PC-3 (cell line): ENCODE measurements at regions not wholly inside any gene's neighbourhood (a gene's known extent, or its start where the extent isn't known, plus 50 kb on each side); places are given as distances from the start of the nearest gene placed in this dataset.

Experiments used
- ATAC-seq: fragments of 200-7000 bp; cut with Tn5 transposase; 2 replicates; pipeline ENCODE4 v1.9.1; 2020; ENCODE audit warnings: mild to moderate bottlenecking, moderate library complexity
- BruUV-seq: library from RNA; stranded (reverse); fragments of 400-500 nt; replicated peaks from 2 replicates; lab custom pipeline; 2021; lab: Mats Ljungman, UMichigan
- CTCF ChIA-PET: fragments of 300-600 bp; sonication (Branson Sonifier 250); formaldehyde crosslinking; loops from one replicate; lab custom pipeline; 2022; ENCODE audit warnings: antibody characterized with exemption; lab: Charles Lee
- POLR2A ChIA-PET: fragments of 300-600 bp; sonication (Branson Sonifier 250); formaldehyde crosslinking; loops from one replicate; lab custom pipeline; 2022; ENCODE audit warnings: antibody characterized with exemption; ENCODE audit not compliant: unreplicated experiment; lab: Charles Lee
- DNase-seq: peaks from one replicate; pipeline ENCODE4 v3.0.0-alpha.2; 2015
- H2AFZ ChIP-seq: fragments of 300-600 bp; sonication (generic); 2 replicates; pipeline ENCODE4 v1.6.0; 2016; ENCODE audit warnings: antibody characterized with exemption, low read length
- H3F3A ChIP-seq: fragments of 300-600 bp; sonication (generic); one replicate; pipeline ENCODE4 v1.6.0; 2017; ENCODE audit warnings: antibody characterized with exemption, low read length, control low read depth, mild to moderate bottlenecking; ENCODE audit not compliant: unreplicated experiment
- H3K27ac ChIP-seq: fragments of 300-600 bp; sonication (generic); 2 replicates; pipeline ENCODE4 v1.5.1; 2016; ENCODE audit warnings: mild to moderate bottlenecking, low read length
- H3K27me3 ChIP-seq: fragments of 300-600 bp; sonication (generic); 2 replicates; pipeline ENCODE4 v1.6.1; 2016; ENCODE audit warnings: low read length, mixed read lengths
- H3K36me3 ChIP-seq: fragments of 300-600 bp; sonication (generic); 2 replicates; pipeline ENCODE4 v1.6.1; 2016; ENCODE audit warnings: low read depth, mixed run types, low read length, mixed read lengths
- H3K4me1 ChIP-seq: fragments of 300-600 bp; sonication (generic); 2 replicates; pipeline ENCODE4 v1.5.1; 2016; ENCODE audit warnings: low read length; ENCODE audit not compliant: insufficient read depth
- H3K4me2 ChIP-seq: fragments of 300-600 bp; sonication (generic); 2 replicates; pipeline ENCODE4 v1.6.0; 2016; ENCODE audit warnings: low read length
- H3K4me3 ChIP-seq: fragments of 300-600 bp; sonication (generic); 2 replicates; pipeline ENCODE4 v1.5.1; 2016; ENCODE audit warnings: mild to moderate bottlenecking, low read length, mixed read lengths
- H3K79me2 ChIP-seq: fragments of 300-600 bp; sonication (generic); 2 replicates; pipeline ENCODE4 v1.6.1; 2017; ENCODE audit warnings: low read length, mixed read lengths
- H3K9ac ChIP-seq: fragments of 300-600 bp; sonication (generic); 2 replicates; pipeline ENCODE4 v1.6.0; 2016; ENCODE audit warnings: mild to moderate bottlenecking, low read length
- H3K9me2 ChIP-seq: fragments of 300-600 bp; sonication (generic); replicated peaks from 2 replicates; pipeline ENCODE4 v1.6.1; 2016; ENCODE audit warnings: mixed run types, low read length, mixed read lengths
- H3K9me3 ChIP-seq: fragments of 300-600 bp; sonication (generic); 2 replicates; pipeline ENCODE4 v1.6.1; 2016; ENCODE audit warnings: low read length, mixed read lengths
- H4K20me1 ChIP-seq: fragments of 300-600 bp; sonication (generic); 2 replicates; pipeline ENCODE4 v1.6.1; 2016; ENCODE audit warnings: low read length, mixed read lengths
- EZH2 ChIP-seq: fragments of 300-600 bp; sonication (generic); IDR thresholded peaks from one replicate; pipeline ENCODE4 v1.6.1; 2017; ENCODE audit warnings: antibody characterized with exemption, mild to moderate bottlenecking, low read length; ENCODE audit not compliant: unreplicated experiment
- EZH2phosphoT487 ChIP-seq: fragments of 300-600 bp; sonication (generic); IDR thresholded peaks from 2 replicates; pipeline ENCODE4 v1.6.1; 2018; ENCODE audit warnings: mild to moderate bottlenecking, antibody characterized with exemption, low read length, borderline replicate concordance
- intact Hi-C: fragments of 100-400 bp; cut with micrococcal nuclease; formaldehyde crosslinking; loops from 2 replicates; pipeline ENCODE4 v1.9.0; 2023
- TF ChIP-seq, protein P1 (sequence below): fragments of 300-600 bp; sonication (generic); conservative IDR thresholded peaks from 2 replicates; pipeline ENCODE4 v1.5.1; 2017; ENCODE audit warnings: antibody characterized with exemption, low read depth, mild to moderate bottlenecking, low read length

DNA sequence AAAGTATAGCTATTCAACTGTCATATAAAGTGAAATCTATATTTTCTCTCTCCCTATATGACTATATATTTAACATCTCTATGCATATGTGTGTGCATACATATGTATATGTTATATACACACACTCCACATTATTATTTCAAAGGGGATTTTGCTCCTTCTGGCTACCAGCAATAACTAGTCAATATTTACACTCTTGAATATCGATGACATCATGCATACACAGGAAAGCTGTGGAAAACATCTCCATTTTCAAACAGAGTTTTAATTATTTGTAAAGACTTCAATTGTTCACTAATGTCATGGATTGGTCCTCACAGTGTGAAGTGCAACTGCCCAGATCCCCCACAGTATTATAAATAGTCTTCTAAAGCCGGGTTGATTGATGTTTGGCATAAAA, 195.9 kb upstream of the TCF4 start:
- no TSS peak for BruUV-seq
- Histone ChIP-seq H3K9me2 (no peaks in the 10 kb centered on the region), H3K27me3 (no peaks in the 10 kb centered on the region), H3K4me1 (peaks cover 9% of the 10 kb centered on the region; the same call in 1 of the 2 replicates), H4K20me1 (no peaks in the 10 kb centered on the region), H3F3A (no peaks in the 10 kb centered on the region), H3K4me3 (no peak overlapping the region), H3K9ac (no peak overlapping the region), H3K27ac (no peak overlapping the region), H3K36me3 (no peaks in the 10 kb centered on the region), H3K79me2 (no peaks in the 10 kb centered on the region), H2AFZ (no peak overlapping the region), H3K4me2 (no peak overlapping the region), H3K9me3 (no peaks in the 10 kb centered on the region)
- TF ChIP-seq EZH2phosphoT487 (no peak), EZH2 (no peak)
- TF ChIP-seq, protein P1, sequence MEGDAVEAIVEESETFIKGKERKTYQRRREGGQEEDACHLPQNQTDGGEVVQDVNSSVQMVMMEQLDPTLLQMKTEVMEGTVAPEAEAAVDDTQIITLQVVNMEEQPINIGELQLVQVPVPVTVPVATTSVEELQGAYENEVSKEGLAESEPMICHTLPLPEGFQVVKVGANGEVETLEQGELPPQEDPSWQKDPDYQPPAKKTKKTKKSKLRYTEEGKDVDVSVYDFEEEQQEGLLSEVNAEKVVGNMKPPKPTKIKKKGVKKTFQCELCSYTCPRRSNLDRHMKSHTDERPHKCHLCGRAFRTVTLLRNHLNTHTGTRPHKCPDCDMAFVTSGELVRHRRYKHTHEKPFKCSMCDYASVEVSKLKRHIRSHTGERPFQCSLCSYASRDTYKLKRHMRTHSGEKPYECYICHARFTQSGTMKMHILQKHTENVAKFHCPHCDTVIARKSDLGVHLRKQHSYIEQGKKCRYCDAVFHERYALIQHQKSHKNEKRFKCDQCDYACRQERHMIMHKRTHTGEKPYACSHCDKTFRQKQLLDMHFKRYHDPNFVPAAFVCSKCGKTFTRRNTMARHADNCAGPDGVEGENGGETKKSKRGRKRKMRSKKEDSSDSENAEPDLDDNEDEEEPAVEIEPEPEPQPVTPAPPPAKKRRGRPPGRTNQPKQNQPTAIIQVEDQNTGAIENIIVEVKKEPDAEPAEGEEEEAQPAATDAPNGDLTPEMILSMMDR, result no peak
- ChIA-PET CTCF (no interaction called here), POLR2A (no interaction called here)
- no peak for DNase-seq
- no peak for ATAC-seq
- intact Hi-C loops, result loop anchor here (5.0 kb wide), 3 partner anchors 442 to 793 kb away; no protein-coding TSS in a partner anchor

DNA sequence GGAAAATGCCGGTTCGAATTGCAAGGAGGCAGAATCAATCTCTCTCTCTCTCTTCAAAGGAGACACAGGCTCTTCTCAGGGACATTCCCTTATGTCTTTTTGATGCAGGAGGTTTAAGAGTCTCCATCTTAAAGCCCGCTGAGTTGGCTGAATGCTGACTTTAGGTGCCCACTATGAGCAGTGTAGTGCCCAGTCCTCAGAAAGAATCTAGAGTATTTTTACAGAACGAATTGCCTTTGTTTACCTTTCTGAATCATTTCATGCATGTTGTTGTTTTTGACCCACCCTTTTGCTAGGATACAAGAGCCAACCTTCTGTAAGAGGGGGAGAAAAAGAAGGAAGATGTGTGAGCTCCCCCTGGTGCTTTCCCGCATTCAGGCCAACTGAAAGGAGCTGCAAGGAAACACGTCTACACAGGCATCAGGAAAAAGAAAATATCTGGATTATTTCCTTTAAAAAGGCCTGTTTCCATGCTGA, 193.5 kb upstream of the TCF4 start:
- TF ChIP-seq EZH2phosphoT487 (no peak), EZH2 (no peak)
- TF ChIP-seq, protein P1, result peak; percentile 89
- no peaks in the 10 kb centered on the region for H3K36me3 ChIP-seq
- POLR2A ChIA-PET, result no interaction called here
- H3K4me3 ChIP-seq, result no peak overlapping the region
- intact Hi-C loops, result loop anchor here (1.0 to 5.0 kb wide), 7 partner anchors 193 to 796 kb away; partner anchors contain the start of gene TCF4
- H3K4me2 ChIP-seq, result 0 out of 2 replicates have a peak overlapping the region, but pooled peaks have one; percentile 27
- CTCF ChIA-PET, result interaction anchor here (0.6 to 0.9 kb wide), 9 partner anchors 13 to 548 kb away, joined by 3 to 8 read pairs (median 3); no protein-coding TSS in a partner anchor
- H3F3A ChIP-seq, result no peaks in the 10 kb centered on the region
- no peak overlapping the region for H3K9ac ChIP-seq
- H2AFZ ChIP-seq, result 0 out of 2 replicates have a peak overlapping the region, but pooled peaks have one; percentile 32
- BruUV-seq, result no TSS peak
- H3K4me1 ChIP-seq, result peaks cover 9% of the 10 kb centered on the region; the same call in 1 of the 2 replicates
- peak; percentile 69 for DNase-seq
- no peaks in the 10 kb centered on the region for H3K27me3 ChIP-seq
- no peaks in the 10 kb centered on the region for H3K9me2 ChIP-seq
- no peak overlapping the region for H3K27ac ChIP-seq
- no peaks in the 10 kb centered on the region for H3K9me3 ChIP-seq
- ATAC-seq, result peak; percentile 71
- no peaks in the 10 kb centered on the region for H4K20me1 ChIP-seq
- no peaks in the 10 kb centered on the region for H3K79me2 ChIP-seq

DNA sequence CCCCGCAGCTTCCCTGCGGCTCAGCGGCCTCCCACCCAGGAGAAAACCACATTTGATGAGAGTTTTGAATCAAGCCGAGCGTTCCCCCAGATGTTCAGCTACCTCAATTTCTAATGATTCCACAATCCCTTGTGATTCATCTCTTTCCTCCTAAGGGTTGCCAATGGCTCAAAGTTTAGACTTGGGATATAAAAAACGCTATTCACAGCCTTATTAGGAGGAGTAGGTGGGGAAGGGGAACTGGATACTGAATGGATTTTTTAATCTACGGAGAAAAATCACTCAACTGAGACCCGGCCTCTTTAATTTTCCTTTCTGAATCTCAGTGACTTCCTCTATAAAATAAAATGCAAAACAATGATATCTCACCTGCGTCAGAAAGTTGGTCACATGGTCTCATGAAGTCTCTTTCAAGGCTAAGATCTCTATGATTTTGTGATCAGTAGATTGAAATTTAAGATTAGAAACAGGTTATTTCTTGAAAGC, 192.6 kb upstream of the TCF4 start:
- Histone ChIP-seq H3K9me2 (no peaks in the 10 kb centered on the region), H3K27me3 (no peaks in the 10 kb centered on the region), H2AFZ (peak overlapping the region; percentile 74; the same call in 1 of the 2 replicates), H3K27ac (no peak overlapping the region), H3K9ac (no peak overlapping the region), H3K4me3 (peak overlapping the region; percentile 55), H3K79me2 (no peaks in the 10 kb centered on the region), H3K36me3 (no peaks in the 10 kb centered on the region), H3K4me2 (peak overlapping the region; percentile 69), H3F3A (no peaks in the 10 kb centered on the region), H3K4me1 (peaks cover 9% of the 10 kb centered on the region; the same call in 1 of the 2 replicates), H4K20me1 (no peaks in the 10 kb centered on the region), H3K9me3 (no peaks in the 10 kb centered on the region)
- ChIA-PET CTCF (interaction anchor here (1.0 kb wide), 1 partner anchor 520 kb away, joined by 9 read pairs; no protein-coding TSS in a partner anchor), POLR2A (no interaction called here)
- DNase-seq (no peak), ATAC-seq (no peak)
- intact Hi-C loops, result loop anchor here (1.0 to 5.0 kb wide), 7 partner anchors 192 to 797 kb away; partner anchors contain the start of gene TCF4
- no TSS peak for BruUV-seq
- TF ChIP-seq EZH2, result no peak
